ENCODE measurements at regions not wholly inside any gene's neighbourhood (a gene's known extent, or its start where the extent isn't known, plus 50 kb on each side); places are given as distances from the start of the nearest gene placed in this dataset.
A peak's percentile ranks its signal among the peaks of the same experiment; 100 is the strongest.

DNA sequence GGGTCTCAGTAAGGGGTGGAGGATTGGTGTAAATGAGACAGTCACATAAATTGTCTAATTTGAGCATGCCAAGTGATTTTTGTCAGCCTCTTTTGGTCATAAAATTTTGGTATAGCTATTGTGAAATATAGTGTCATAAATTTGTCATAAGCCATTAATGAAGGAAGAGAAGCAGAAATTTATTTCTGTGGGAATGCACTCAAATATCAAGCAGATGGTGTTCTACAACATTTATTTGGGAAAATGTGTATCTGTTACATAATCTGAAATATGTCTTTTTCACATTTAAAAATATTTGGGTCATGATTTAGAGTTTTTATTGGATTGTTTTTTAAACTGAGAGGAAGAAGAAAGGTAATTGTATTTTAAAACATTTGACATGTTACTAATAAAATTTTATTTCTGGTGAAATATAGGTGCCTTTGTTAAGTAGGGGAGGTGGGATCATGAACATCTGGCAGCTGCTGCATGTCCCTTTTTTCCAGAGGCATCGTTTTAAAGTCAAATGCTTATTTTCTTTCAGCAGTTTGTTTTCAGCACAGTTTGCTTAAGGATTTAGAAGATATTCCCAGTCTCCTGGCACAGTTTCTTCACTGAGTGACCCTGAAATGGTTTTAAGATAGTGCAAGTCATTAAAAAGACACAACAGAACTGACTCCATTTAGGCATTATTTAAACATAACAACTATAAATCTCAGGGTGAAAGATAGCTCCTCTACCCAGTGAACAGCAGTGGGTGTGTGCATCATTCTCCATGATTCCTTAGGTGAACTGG is 371.7 kb downstream of the SNAPC1 start:
- intact Hi-C loops (cut with DNase I) = no loop called here
- no peaks in the 10 kb centered on the region for H3K36me3 ChIP-seq (replicated peaks in 1 of 2; ENCODE audit: insufficient read depth in 1 of 2, low read depth in 2 of 2)
- H3K4me1 ChIP-seq = no peaks in the 10 kb centered on the region
- ATAC-seq = no peak
- 5 to 7% methylated on average over 1 of the region's 1 CpG for WGBS, 2 donors
- no peaks in the 10 kb centered on the region for H3K27me3 ChIP-seq
- DNase-seq = no peak
- no peak overlapping the region for H3K4me3 ChIP-seq
- TF ChIP-seq, protein P1, sequence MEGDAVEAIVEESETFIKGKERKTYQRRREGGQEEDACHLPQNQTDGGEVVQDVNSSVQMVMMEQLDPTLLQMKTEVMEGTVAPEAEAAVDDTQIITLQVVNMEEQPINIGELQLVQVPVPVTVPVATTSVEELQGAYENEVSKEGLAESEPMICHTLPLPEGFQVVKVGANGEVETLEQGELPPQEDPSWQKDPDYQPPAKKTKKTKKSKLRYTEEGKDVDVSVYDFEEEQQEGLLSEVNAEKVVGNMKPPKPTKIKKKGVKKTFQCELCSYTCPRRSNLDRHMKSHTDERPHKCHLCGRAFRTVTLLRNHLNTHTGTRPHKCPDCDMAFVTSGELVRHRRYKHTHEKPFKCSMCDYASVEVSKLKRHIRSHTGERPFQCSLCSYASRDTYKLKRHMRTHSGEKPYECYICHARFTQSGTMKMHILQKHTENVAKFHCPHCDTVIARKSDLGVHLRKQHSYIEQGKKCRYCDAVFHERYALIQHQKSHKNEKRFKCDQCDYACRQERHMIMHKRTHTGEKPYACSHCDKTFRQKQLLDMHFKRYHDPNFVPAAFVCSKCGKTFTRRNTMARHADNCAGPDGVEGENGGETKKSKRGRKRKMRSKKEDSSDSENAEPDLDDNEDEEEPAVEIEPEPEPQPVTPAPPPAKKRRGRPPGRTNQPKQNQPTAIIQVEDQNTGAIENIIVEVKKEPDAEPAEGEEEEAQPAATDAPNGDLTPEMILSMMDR (IDR thresholded peaks at IDR 0.05) = no peak
- TF ChIP-seq POLR2A (IDR thresholded peaks at IDR 0.05) = no peak
- no peak overlapping the region for H3K27ac ChIP-seq
- H3K9me3 ChIP-seq = no peaks in the 10 kb centered on the region

DNA sequence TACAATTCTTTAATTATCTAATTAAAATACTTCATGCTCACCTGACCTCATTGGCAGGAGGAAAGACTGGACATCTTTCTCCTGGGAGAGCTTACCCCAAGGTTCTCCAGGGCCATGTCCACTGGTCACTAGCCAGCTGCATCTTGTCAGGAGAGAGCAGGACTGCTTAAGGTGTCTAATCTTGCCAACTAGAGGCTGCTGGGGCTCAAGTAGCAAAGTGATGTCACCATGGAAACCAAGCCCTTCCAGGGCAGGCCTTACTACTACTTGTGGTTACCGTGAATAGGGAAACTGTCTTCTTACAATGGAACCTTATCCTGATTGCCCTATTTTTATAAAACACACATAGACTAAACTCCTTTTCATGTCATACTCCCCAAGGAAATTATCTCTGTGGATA is 376.4 kb downstream of the SNAPC1 start:
- DNase-seq = peak in 1 of 4 donors; percentile 4

DNA sequence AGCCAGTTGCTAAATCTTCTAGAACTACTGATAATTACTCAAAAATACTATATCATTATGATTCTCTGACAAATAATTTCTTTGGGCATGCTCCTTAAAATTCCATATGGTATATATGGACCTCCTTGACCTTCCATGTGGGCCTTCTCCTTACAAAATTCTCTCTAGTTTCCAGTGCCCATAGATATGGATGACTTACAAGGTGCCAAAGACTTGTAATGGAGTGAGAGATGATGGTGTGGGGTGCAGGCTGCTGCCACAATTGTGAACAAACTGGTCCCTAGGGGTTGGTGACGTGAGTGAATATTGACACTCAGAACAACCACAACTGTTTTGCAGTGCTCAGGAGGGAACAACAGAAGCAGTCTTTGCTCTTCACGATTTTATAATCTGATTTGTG is 378.9 kb downstream of the SNAPC1 start:
- no peak for TF ChIP-seq POLR2A (IDR thresholded peaks at IDR 0.05)
- TF ChIP-seq, protein P1 (IDR thresholded peaks at IDR 0.05) = no peak
- H3K9me3 ChIP-seq = no peaks in the 10 kb centered on the region
- H3K4me1 ChIP-seq = no peaks in the 10 kb centered on the region
- ATAC-seq = no peak
- no peak overlapping the region for H3K27ac ChIP-seq
- DNase-seq = no peak
- H3K36me3 ChIP-seq (replicated peaks in 1 of 2; ENCODE audit: insufficient read depth in 1 of 2, low read depth in 2 of 2) = no peaks in the 10 kb centered on the region
- no peak overlapping the region for H3K4me3 ChIP-seq
- intact Hi-C loops (cut with DNase I) = no loop called here
- 64 to 70% methylated on average over 2 of the region's 2 CpGs for WGBS, 2 donors
- H3K27me3 ChIP-seq = no peaks in the 10 kb centered on the region

More for the DNA sequence above, 376.4 kb downstream of the SNAPC1 start:
- TF ChIP-seq, protein P1 (IDR thresholded peaks at IDR 0.05) = no peak
- no peak for TF ChIP-seq POLR2A (IDR thresholded peaks at IDR 0.05)
- no peaks in the 10 kb centered on the region for H3K9me3 ChIP-seq
- H3K27me3 ChIP-seq = no peaks in the 10 kb centered on the region
- 56 to 64% methylated on average over 1 of the region's 1 CpG for WGBS, 2 donors
- no peak for ATAC-seq
- H3K27ac ChIP-seq = no peak overlapping the region
- intact Hi-C loops (cut with DNase I) = no loop called here
- no peaks in the 10 kb centered on the region for H3K36me3 ChIP-seq (replicated peaks in 1 of 2; ENCODE audit: insufficient read depth in 1 of 2, low read depth in 2 of 2)
- no peaks in the 10 kb centered on the region for H3K4me1 ChIP-seq
- H3K4me3 ChIP-seq = no peak overlapping the region

DNA sequence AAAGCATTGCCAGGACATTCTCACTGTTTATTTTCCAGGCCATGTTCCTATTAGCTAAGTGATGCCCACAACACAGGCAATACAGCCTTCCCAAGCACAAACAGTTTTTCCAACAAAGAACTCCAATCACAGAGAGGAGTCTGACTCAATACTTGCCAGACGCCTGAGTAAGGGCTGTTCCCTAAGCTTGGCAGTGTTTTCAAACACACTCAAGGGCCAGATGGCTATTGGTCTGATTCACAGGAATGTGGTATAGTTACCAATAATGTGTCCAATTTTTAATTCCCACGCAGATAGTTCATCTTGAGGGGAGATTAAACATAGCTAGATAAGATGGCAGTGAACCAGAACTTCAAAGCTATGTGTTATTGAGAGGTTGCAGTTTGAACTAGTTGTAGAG is 381.0 kb downstream of the SNAPC1 start:
- TF ChIP-seq POLR2A (IDR thresholded peaks at IDR 0.05) = no peak
- TF ChIP-seq, protein P1 (IDR thresholded peaks at IDR 0.05) = no peak
- no peak for ATAC-seq

DNA sequence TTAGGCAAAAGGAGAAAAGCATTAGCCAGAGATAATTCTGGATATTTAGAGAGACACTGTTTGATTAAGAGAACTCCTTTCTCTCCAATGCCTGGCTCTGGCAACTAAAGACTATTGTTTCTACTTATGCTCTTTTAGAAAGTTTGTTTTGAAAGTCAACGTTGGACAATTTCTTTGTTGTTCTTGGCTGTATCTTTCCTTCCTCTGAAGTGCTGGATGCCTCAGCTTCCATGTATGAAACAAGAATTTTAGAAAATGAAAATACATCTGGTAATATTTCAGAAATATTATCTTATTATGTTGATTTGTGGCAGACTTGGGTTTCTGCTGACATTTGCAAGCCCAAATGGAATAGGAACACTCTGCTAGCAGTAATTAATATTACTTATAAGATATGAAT is 382.6 kb downstream of the SNAPC1 start:
- Histone ChIP-seq H3K27me3 (no peaks in the 10 kb centered on the region), H3K4me1 (no peaks in the 10 kb centered on the region), H3K4me3 (no peak overlapping the region), H3K27ac (no peak overlapping the region), H3K36me3 (replicated peaks in 1 of 2; ENCODE audit: insufficient read depth in 1 of 2, low read depth in 2 of 2) (no peaks in the 10 kb centered on the region), H3K9me3 (no peaks in the 10 kb centered on the region)
- ATAC-seq = no peak
- DNase-seq = no peak
- intact Hi-C loops (cut with DNase I) = no loop called here
- TF ChIP-seq, protein P1 (IDR thresholded peaks at IDR 0.05) = no peak
- TF ChIP-seq POLR2A (IDR thresholded peaks at IDR 0.05) = no peak
- 22 to 29% methylated on average over 1 of the region's 1 CpG for whole genome bisulfite sequencing, 2 donors

More for the DNA sequence above, 381.0 kb downstream of the SNAPC1 start:
- no peak overlapping the region for H3K4me3 ChIP-seq
- no peaks in the 10 kb centered on the region for H3K9me3 ChIP-seq
- WGBS, 2 donors = 14 to 23% methylated on average over 2 of the region's 2 CpGs
- intact Hi-C loops (cut with DNase I) = no loop called here
- peak in 1 of 4 donors; percentile 21 for DNase-seq
- H3K4me1 ChIP-seq = no peaks in the 10 kb centered on the region
- no peaks in the 10 kb centered on the region for H3K36me3 ChIP-seq (replicated peaks in 1 of 2; ENCODE audit: insufficient read depth in 1 of 2, low read depth in 2 of 2)
- no peaks in the 10 kb centered on the region for H3K27me3 ChIP-seq
- no peak overlapping the region for H3K27ac ChIP-seq

Measured in body of pancreas (tissue), 4 donors.